Stimulated activated CD8-positive, alpha-beta memory T cell treated with anti-CD3 and anti-CD28 coated beads, Interleukin-7, amount 100 ng/mL, for 48 hours (primary cell): ENCODE measurements at regions not wholly inside any gene's neighbourhood (a gene's known extent, or its start where the extent isn't known, plus 50 kb on each side); places are given as distances from the start of the nearest gene placed in this dataset.
"Not testable (repeated sequence)": the region's sequence is repeated elsewhere in the genome, so short reads cannot be mapped to it uniquely, and the experiment has no call there.

Source experiments
- DNase-seq, 2 donors: peaks; one replicate each; pipeline ENCODE4 v3.0.0-alpha.2; 2020; ENCODE audit warnings: low read depth in 1 of 2; ENCODE audit errors: extremely low read depth in 1 of 2

DNA sequence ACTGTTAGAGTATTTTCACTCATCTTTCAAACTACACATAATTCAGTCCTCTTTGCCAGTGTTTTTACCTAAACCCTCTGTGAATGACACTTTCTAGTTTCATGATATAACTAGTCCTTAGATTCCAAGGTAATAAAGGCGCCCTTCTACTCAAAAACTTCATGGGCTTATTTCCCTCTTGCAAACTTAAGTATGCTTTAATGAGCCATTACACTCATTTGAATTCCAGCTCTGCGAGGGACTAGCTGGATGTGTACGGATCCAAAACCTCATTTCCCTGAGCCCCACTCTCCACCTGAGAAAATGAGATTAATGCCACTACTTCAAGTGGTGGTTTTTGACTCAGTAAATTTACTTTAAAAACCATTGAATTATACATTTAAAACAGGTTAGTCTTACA, 141.1 kb downstream of the NDUFA12 start:
- DNase-seq = no peak

DNA sequence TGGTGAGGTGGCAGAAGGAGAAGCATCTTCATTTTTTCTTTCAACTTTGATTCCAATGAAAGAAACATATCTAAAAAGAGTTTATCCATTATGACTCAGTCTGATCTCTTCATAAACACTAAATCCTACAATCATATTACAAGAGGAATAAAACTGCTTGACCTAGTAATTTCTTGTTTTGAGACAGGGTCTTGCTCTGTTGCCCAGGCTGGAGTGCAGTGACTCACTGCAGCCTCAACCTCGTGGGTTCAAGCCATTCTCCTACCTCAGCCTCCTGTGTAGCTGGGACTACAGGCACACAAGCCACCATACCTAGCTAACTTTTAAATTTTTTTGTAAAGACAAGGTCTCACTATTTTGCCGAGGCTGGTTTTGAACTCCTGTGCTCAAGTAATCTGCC, 147.2 kb downstream of the NDUFA12 start:
- no peak for DNase-seq

DNA sequence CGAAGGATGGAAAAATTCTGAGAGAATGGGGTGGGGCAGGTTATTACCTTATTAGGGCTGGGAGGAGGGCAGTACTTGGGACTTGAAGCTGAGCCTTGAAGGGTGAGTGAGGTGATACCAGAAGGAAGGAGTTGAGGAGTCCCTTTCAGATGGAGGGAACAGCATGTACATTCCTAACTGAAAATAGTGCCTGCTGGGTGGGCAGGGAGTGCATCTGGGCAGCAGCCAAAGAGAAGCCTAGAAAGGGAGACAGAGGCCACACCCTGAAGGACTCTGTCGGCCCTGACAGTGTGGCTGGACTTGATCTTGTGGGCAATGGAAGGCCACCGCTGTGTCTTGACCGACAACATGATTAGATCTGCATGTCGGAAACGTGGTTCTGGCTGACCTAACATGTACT, 147.6 kb downstream of the NDUFA12 start:
- no peak for DNase-seq

DNA sequence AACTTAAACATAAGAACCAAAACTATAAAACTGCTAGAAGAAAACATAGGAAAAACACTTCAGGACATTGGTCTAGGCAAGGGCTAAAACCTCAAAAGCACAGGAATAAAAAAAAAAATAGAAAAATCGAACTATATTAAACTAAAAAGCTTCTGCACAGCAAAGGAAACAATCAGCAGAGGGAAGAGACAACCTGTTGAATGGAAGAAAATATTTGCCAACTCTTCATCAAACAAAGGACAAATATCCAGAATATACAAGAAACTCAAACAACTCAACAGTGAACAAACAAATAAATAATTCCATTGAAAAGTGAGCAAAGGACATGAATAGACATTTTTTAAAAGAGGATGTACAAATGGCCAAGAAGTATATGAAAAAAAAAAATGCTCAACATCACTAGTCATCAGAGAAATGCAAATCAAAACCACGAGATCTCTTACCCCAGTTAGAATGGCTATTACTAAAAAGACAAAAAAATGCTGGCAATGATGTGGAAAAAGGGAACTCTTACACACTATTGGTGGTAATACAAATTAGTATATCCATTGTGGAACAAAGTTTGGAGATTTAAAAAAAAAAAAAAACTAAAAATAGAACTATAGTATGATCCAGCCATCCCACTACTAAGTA, 152.0 kb downstream of the NDUFA12 start:
- DNase-seq = no peak

DNA sequence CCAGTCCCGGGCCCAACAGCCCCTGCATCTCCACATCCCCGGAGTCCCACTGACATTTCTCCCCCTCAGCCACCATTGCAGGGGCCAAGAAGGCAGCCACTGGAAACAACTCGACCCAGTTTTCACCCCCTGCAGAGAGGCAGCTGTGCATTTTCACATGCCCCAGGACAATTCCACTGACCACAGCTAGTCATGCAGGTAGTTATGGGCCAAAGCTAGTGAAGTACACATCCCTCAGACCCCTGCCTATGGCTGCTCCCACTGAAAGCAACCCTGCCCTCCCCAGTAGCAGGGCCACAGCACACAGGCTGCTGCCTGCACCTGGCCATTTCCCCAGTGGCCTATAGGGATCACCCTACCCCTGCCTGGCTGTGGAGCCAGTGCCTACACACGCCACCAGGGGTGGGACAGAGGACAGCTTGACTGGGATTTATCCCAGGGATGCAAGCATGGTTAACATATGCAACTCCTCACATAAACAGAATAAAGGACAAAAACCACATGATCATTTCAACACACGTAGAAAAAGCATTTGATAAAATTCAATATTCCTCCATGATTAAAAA, 154.0 kb downstream of the NDUFA12 start:
- DNase-seq = no peak

DNA sequence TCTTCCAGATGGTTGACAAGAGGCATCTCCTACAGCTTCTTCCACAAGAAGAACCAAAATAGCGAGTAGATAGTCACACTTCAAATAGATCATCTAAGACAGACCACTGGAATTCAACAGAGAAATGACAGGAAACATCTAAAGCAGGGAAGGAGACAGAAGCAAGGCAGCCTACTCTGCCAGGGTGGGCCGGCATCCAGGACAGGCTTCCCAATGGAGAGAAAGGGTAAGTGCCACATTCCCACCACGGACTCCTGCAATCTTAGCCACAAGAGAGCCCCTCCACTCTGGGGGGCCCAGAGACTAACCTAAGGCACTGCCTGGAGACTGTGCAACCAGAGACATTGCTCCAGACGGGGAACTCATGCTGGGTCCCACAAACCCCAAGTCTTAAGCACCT, 154.5 kb downstream of the NDUFA12 start:
- no peak for DNase-seq

DNA sequence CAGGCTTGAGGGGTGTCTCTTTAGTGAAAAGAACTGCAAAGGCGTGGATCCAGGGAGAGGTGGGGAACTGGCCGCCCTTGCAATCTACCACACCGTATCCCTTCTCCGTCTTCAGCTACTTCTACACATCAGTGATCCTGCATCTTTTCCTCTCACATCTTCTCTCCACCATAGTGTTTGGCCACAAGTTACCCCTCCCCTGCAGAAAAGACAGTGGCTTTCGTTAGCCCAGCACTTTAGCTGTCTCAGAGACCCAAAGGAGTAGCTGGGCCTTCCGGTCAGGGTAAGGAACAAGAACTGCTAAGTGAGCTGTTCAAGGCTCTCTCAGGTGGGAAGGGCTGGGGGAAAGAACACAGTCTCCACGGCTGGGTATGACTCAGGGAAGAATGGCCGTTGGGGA, 158.4 kb downstream of the NDUFA12 start:
- DNase-seq = no peak

DNA sequence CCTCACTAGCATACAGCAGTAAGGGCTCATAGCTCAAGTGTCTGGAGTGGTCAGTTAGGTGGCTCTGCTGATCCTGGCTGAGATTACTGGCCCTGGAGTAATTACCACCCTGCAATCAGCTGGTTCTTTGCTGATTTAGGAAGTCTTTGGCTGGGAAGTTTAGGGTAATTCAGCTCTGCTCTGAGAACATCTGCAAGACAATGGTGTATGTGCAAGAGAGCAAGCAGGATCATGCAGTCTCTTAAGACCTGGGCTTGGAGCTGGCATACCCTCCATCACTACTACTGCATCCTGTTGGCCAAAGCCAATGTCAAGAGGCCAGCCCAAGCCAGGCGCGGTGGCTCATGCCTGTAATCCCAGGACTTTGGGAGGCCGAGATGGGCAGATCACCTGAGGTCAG, 159.0 kb downstream of the NDUFA12 start:
- DNase-seq = no peak

DNA sequence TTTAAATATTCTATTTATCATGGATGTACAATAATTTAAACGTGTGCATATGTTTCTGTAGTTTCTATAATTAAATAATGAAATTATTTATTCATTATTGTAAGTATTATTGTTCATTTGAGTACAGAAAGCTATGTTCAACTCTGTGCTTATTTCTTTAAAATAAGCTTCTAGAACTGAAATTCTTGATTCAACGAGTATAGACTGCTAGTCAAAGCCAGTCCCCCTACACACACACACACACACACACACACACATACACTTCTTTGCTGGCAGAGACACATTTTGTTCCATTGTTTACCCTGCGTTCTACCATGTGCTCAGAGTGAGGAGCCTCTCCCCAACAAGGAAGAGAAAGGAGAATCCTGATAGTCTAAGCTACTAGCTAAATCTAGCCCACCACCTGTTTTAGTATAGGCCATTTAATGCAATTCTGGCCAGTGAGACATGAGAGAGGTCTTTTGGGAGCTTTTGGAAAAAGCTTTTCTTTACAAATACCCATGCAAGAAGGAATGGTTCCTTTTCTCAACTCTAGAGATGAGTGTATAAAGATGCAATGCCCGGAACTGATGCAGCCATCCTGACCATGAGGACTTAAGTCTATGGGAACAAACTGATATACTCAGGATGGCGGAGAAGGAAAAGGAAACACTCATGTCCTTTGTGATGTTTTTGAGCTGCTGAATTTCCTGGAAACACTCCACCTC, 161.4 kb downstream of the NDUFA12 start:
- no peak for DNase-seq

DNA sequence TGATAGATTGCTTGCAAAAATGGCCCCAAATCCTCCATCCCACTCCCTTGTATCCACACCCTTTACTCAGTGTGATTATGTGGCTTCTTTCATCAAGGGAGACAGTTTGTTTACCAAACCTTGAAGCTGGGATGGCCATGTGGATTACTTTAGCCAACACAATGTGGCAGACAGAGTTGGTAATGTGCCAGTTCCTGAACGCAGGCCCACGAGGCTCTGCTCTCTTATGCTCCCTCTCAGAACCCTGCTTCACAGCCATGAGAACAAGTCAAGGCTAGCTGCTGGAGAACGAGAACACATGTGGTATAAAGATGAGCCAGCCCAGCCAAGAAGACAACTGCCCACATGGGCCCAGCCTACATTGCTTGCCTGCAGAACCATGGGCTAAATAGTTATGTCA, 162.3 kb downstream of the NDUFA12 start:
- DNase-seq = no peak

DNA sequence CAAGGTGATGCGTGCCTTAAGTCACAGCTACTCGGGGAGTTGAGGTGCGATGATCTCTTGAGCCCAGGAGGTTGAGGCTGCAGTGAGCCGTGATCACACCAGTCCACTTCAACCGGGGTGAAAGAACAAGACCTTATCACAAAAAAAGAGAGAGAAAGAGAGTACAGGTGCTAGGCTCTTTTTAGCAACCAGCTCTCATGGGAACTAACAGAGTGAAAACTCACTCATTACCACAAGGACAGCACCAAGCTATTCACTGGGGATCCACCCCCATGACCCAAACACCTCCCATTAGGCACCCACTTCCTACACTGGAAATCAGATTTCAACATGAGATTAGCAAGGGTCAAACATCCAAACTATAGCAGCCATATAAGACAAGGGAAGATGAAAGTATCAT, 164.2 kb downstream of the NDUFA12 start:
- no peak for DNase-seq

DNA sequence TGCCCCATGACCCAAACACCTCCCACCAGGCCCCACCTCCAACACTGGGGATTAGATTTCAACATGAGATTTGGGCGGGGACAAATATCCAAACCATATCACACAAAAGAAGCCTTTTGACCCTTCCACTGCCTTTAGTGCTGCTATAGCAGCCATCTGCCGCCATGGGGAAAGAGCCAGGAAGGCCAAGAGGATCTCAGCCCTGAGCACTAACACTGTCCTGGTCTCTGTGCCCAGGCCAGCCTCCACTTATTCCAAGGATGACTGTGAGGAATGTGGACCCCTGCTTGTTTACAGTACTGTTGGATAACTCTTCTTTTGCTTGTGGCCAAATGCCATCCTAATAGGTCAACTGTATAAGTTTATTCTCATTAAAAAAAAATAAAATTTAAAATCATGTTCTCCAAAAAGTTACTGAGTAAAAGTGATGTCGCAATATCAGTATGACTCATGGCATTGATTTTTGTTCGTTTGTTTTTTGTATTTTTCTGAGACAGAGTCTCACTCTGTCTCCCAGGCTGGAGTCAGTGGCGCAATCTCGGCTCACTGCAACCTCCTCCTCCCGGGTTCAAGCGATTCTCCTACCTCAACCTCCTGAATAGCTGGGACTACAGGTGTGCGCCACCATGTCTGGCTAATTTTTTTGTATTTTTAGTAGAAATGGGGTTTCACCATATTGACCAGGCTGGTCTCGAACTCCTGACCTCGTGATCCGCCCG, 166.4 kb downstream of the NDUFA12 start:
- DNase-seq = not testable (repeated sequence)

DNA sequence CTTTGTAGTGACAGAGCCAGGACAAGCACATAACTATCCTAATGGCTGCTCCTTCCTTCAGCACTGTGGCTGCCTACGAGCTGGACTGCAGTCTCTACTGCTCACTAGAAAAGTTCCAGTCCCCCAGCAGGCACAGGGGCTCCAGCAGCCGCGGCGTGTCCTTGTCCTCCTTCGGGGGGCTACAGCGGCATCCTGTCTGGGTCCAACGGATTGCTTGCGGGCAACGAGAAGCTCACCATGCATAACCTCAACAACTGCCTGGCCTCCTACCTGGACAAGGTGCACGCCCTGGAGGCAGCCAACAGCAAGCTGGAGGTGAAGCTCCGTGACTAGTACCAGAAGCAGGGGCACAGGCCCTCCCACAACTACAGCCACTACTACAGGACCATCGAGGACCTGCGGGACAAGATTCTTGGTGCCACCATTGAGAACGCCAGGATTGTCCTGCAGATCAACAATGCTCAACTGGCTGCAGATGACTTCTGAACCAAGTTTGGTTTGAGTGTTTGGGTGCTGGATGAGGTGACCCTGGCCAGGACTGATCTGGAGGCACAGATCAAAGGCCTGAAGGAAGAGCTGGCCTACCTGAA, 169.4 kb downstream of the NDUFA12 start:
- DNase-seq = no peak

DNA sequence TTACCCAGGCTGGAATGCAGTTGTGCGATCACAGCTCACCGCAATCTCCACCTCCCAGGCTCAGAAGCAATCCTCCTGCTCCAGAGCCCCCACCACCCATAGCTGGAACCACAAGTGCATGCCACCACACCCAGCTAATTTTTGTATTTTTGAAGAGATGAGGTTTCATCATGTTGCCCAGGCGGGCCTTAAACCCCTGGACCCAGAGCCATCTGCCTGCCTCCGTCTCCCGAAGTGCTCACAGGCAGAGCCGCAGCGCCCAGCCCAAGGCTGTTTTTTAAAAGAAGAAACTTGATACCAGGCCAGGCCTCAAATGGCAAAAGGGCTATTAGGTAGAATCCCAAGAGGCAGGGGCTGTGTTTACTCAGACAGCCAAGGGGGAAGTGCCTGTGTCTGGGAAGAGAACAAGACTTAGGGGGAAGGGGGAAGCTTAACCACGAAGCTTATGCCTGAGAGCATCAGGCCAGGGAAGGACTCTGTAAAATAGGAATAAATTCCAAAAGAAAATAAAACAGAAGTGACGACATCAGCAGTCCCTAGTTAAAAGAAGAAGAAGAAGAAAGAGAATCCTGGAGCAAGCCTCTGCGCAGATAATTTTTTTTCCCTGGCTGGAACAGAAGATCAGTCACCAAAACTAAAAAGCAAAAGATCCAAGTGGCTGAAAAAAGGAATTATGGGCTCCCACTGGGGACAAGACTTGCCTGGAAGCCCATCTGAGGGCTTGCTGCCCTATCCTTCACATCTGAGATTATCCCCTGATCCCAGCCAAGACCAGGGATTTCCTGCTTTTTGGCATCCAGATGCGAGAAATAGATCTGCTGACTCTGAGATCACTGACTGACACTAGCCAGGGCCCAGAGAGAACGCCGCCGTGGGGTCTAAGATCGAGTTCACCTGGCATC, 170.5 kb downstream of the NDUFA12 start:
- DNase-seq = no peak

DNA sequence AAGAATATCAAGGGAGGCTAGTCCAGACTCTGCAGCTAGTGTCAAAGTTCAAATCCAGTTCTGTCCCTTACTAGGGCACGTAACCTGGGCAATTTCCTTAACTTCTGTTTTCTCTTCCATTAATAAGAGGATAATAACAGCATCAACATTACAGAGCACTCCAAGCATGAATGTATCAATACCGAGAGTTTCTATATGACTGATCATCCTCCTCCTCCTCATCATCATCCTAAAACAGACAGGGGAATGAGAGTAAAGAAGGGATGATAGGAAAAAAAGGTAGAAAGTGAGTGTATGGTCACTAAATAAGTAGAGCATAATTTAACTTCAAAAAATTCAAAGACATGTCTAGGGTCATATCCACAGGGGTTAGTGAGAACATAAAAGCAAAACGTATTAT, 171.4 kb downstream of the NDUFA12 start:
- DNase-seq = no peak

DNA sequence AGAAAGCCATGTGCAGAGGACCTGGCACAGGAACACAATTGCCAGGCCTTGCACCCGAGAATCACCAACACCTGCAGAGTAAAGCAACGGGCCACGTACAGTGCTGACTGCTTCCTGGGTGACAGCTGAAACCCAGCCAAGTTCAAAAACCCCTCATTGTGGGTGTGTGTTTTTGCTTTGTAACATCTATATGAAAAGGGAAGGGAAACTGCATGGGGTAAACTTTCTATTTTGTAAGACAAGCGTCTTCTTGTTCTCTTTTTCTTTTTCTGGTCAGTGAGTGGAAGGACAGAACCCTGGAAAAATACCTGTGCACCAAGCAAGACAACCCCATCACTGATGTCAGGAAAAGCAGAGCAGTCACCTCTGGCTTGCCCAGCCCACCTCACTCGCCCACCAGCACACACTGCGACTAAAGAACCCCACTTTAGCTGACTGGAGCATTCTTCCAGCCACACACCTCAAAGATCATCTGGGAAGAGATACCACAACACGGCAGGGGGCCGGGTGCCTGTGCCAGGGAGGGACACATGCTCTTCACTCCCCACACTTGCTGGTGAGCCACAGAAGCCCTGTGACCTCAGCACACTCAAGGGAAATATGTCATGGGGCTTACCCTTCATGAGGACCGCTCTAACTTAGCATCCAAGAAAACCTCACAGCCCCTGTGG, 172.3 kb downstream of the NDUFA12 start:
- DNase-seq = no peak

DNA sequence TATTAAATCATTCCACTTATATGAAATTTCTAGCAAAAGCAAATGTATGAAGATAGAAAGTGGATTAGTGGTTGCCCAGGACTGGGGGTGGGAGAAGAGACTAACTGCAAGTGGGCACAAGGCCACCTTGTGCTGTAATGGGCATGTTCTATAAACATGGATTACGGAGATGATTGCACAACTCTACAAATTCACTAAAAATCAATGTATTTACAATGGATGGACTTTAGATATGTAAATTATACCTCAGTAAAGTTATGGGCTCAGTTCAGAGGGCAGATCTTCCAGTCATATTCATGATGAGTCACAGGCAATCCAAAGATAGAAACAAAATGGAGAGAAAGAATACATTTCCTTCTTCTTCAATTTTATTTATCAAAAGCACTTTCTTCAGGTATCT, 173.9 kb downstream of the NDUFA12 start:
- no peak for DNase-seq

DNA sequence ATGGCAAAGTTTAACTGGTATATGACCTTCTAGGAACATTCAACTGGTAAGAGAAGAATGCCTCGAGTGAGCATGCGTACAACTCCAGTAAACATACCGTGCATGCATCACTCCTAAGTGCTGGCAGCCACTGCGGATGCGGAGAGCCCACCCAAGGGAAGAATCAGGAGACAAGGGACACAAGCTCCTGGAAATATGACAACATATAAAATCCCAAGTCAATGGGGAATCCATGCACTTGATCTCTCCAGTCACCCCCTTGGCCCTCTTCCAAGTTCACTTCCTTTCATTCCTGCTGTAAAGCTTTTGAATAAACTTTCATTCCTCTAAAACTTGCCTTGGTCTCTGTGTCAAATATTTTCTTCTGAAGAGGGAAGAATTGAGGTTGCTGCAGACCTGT, 168.7 kb upstream of the TMCC3 start:
- no peak for DNase-seq

DNA sequence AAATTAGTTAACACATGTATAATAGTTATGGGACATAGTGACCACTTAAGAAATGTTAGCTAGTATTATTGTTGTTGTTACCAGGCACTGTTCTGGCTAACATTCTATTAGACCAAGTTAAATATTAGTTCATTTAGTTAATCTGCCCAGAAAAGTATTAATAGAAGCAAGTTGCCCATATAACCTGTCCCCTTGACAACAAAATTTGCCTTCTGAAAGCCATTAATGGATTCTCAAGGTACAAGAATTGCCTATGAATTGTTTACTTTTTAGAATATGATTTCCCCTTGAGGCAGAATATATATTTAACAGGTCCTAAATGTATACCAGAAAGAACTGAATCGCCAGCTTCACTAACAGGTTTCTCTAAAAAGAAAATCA, 167.3 kb upstream of the TMCC3 start:
- no peak for DNase-seq

DNA sequence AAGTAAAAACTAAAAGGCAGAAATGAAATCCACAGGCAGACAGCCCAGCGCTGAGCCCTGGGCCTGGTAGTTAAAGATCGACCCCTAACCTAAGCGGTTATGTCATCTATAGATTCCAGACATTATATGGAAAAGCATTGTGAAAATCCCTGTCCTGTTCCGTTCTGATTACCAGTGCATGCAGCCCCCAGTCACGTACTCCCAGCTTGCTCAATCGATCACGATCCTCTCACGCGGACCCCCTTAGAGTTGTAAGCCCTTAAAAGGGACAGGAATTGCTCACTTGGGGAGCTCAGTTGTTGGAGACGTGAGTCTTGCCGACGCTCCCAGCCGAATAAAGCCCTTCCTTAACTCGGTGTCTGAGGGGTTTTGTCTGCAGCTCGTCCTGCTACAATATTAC, 166.8 kb upstream of the TMCC3 start:
- DNase-seq = not testable (repeated sequence)
